Muscle layer of colon (tissue), 2 donors: ENCODE measurements at regions not wholly inside any gene's neighbourhood (a gene's known extent, or its start where the extent isn't known, plus 50 kb on each side); places are given as distances from the start of the nearest gene placed in this dataset.

Source experiments
- H3K27ac ChIP-seq: one replicate; pipeline ENCODE4 v1.7.0; 2013; ENCODE audit warnings: low read depth, mild to moderate bottlenecking, low read length, moderate library complexity
- H3K27me3 ChIP-seq, 2 donors: one replicate each; pipeline ENCODE4 v1.7.0; 2013; ENCODE audit warnings: low read length in 2 of 2, mild to moderate bottlenecking in 2 of 2; ENCODE audit not compliant: insufficient read depth in 2 of 2, control insufficient read depth in 1 of 2
- H3K36me3 ChIP-seq: one replicate; pipeline ENCODE4 v1.7.0; 2013; ENCODE audit warnings: mild to moderate bottlenecking, low read length; ENCODE audit not compliant: insufficient read depth
- H3K4me1 ChIP-seq: one replicate; pipeline ENCODE4 v1.7.0; 2013; ENCODE audit warnings: mild to moderate bottlenecking, low read length; ENCODE audit not compliant: insufficient read depth
- H3K4me3 ChIP-seq, 2 donors: one replicate each; pipeline ENCODE4 v1.7.0; 2013; ENCODE audit warnings: low read length in 2 of 2, low read depth in 1 of 2, mild to moderate bottlenecking in 1 of 2, moderate library complexity in 1 of 2
- H3K9ac ChIP-seq: one replicate; pipeline ENCODE4 v1.7.0; 2013; ENCODE audit warnings: low read length
- H3K9me3 ChIP-seq: one replicate; pipeline ENCODE4 v1.7.0; 2013; ENCODE audit warnings: mild to moderate bottlenecking, low read length
- donor health status: abdominal sarcoma.
- donor health status: Adenocarcinoma of cecum.

DNA sequence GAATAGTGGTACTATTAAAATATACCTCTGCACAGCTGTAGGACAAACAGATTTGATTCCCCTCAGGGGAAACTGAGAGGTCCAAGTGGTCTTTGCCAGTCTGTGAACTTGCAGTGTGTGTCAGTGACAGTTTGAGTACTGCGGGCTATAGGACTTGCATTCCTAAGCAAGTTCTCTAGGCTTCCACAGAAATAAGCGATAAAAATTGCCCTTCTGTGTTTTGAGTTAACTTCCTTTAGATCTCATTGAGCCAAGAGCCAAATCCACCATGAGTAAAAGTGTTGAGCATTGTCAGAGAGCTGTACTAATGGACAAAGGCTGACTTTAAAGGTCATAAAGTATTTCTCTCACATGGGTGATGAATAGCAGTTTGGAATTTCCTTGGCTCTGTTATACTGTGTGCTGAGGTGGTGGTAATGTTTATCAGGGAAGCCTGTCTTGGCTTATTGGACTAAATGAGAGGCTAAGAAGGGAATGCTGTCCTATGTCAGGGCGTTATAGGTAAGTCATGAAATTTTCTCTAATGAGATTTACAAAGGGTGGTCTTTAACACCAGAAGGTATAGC, 122.6 kb upstream of the MAP3K7 start:
- Histone ChIP-seq H3K4me3 (no peak overlapping the region), H3K9me3 (no peaks in the 10 kb centered on the region), H3K27me3 (no peaks in the 10 kb centered on the region), H3K36me3 (no peaks in the 10 kb centered on the region), H3K9ac (no peak overlapping the region), H3K27ac (no peak overlapping the region), H3K4me1 (peaks cover 11% of the 10 kb centered on the region)

- Histone ChIP-seq H3K27ac (no peak overlapping the region), H3K9me3 (no peaks in the 10 kb centered on the region), H3K4me3 (no peak overlapping the region), H3K9ac (no peak overlapping the region), H3K27me3 (no peaks in the 10 kb centered on the region), H3K4me1 (peaks cover 11% of the 10 kb centered on the region), H3K36me3 (no peaks in the 10 kb centered on the region)
These were observed 121.4 kb upstream of the MAP3K7 start for GRCh38 chr6:90708206-90708737.

- H3K4me3 ChIP-seq, result no peak overlapping the region
These were observed 120.4 kb upstream of the MAP3K7 start for GRCh38 chr6:90707246-90707645.

GRCh38 chr6:90703336-90703735, 116.5 kb upstream of the MAP3K7 start:
- no peaks in the 10 kb centered on the region for H3K27me3 ChIP-seq
- no peaks in the 10 kb centered on the region for H3K4me1 ChIP-seq
- no peak overlapping the region for H3K4me3 ChIP-seq
- no peak overlapping the region for H3K9ac ChIP-seq
- no peak overlapping the region for H3K27ac ChIP-seq
- H3K9me3 ChIP-seq, result no peaks in the 10 kb centered on the region
- H3K36me3 ChIP-seq, result no peaks in the 10 kb centered on the region

More at GRCh38 chr6:90707246-90707645, 120.4 kb upstream of the MAP3K7 start:
- peaks cover 11% of the 10 kb centered on the region for H3K4me1 ChIP-seq
- H3K27ac ChIP-seq, result no peak overlapping the region
- no peaks in the 10 kb centered on the region for H3K27me3 ChIP-seq
- no peaks in the 10 kb centered on the region for H3K36me3 ChIP-seq
- no peak overlapping the region for H3K9ac ChIP-seq
- H3K9me3 ChIP-seq, result no peaks in the 10 kb centered on the region

DNA sequence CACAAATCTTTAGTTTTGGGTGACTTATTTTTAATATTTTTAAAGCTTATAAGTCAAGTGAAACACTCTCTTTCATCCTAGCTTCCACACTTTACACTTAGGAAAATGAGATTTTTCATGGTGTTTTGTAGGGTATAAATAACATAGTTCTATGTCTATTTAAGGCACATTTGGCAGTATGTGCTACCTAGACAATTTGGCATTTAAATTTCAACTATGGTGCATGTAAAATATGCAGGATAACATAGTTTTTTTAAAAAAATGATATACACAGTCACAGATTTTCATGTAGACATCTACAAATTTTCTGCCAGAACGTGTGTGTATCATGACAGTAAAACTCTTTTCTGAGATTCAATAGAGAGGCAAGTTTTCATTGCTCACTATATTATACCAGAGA, 115.1 kb upstream of the MAP3K7 start:
- H3K27ac ChIP-seq, result no peak overlapping the region
- H3K4me1 ChIP-seq, result no peaks in the 10 kb centered on the region
- H3K36me3 ChIP-seq, result no peaks in the 10 kb centered on the region
- H3K27me3 ChIP-seq, result no peaks in the 10 kb centered on the region
- no peaks in the 10 kb centered on the region for H3K9me3 ChIP-seq
- no peak overlapping the region for H3K4me3 ChIP-seq
- H3K9ac ChIP-seq, result no peak overlapping the region

GRCh38 chr6:90701146-90701781, 114.4 kb upstream of the MAP3K7 start:
- Histone ChIP-seq H3K27ac (no peak overlapping the region), H3K36me3 (no peaks in the 10 kb centered on the region), H3K4me3 (no peak overlapping the region), H3K9me3 (no peaks in the 10 kb centered on the region), H3K27me3 (no peaks in the 10 kb centered on the region), H3K4me1 (no peaks in the 10 kb centered on the region), H3K9ac (no peak overlapping the region)

- H3K27ac ChIP-seq, result no peak overlapping the region
- H3K36me3 ChIP-seq, result no peaks in the 10 kb centered on the region
- no peak overlapping the region for H3K4me3 ChIP-seq
- H3K4me1 ChIP-seq, result no peaks in the 10 kb centered on the region
- no peak overlapping the region for H3K9ac ChIP-seq
- H3K27me3 ChIP-seq, result no peaks in the 10 kb centered on the region
- no peaks in the 10 kb centered on the region for H3K9me3 ChIP-seq
These were observed 108.4 kb upstream of the MAP3K7 start for GRCh38 chr6:90695316-90695715.

DNA sequence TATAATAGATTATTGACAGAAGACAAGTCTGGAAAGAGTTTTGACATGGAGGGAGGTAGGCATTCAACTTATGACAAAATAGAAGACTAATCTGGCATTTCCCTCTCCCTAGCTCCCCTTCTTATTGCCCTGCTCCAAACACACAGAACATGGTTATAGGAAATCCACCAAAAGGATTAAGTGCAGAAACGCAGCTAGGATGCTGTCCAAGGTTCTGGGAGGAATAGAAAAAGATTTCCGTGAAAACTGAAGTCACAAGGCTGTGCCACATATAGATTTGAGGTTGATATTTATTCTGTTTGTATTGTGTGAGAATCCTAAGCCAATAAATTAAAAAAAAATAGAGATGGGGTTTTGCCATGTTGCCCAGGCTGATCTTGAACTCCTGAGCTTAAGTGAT, 107.9 kb upstream of the MAP3K7 start:
- Histone ChIP-seq H3K4me3 (no peak overlapping the region), H3K27ac (no peak overlapping the region), H3K9ac (no peak overlapping the region), H3K9me3 (no peaks in the 10 kb centered on the region), H3K36me3 (no peaks in the 10 kb centered on the region), H3K27me3 (no peaks in the 10 kb centered on the region), H3K4me1 (no peaks in the 10 kb centered on the region)

GRCh38 chr6:90691823-90692222, 105.0 kb upstream of the MAP3K7 start:
- H3K27ac ChIP-seq, result no peak overlapping the region
- H3K9ac ChIP-seq, result no peak overlapping the region
- no peaks in the 10 kb centered on the region for H3K27me3 ChIP-seq
- no peak overlapping the region for H3K4me3 ChIP-seq
- H3K36me3 ChIP-seq, result no peaks in the 10 kb centered on the region
- no peaks in the 10 kb centered on the region for H3K4me1 ChIP-seq
- H3K9me3 ChIP-seq, result no peaks in the 10 kb centered on the region

- no peaks in the 10 kb centered on the region for H3K27me3 ChIP-seq
- H3K4me3 ChIP-seq, result no peak overlapping the region
- no peaks in the 10 kb centered on the region for H3K9me3 ChIP-seq
- no peak overlapping the region for H3K27ac ChIP-seq
- no peaks in the 10 kb centered on the region for H3K4me1 ChIP-seq
- H3K9ac ChIP-seq, result no peak overlapping the region
- H3K36me3 ChIP-seq, result no peaks in the 10 kb centered on the region
These were observed 102.3 kb upstream of the MAP3K7 start for GRCh38 chr6:90689172-90689571.

- H3K36me3 ChIP-seq, result no peaks in the 10 kb centered on the region
- H3K27me3 ChIP-seq, result no peaks in the 10 kb centered on the region
- H3K4me1 ChIP-seq, result no peaks in the 10 kb centered on the region
- H3K9me3 ChIP-seq, result no peaks in the 10 kb centered on the region
- H3K27ac ChIP-seq, result no peak overlapping the region
- H3K4me3 ChIP-seq, result no peak overlapping the region
- H3K9ac ChIP-seq, result no peak overlapping the region
These were observed 101.0 kb upstream of the MAP3K7 start for GRCh38 chr6:90687775-90688380.

- Histone ChIP-seq H3K9ac (no peak overlapping the region), H3K27ac (no peak overlapping the region), H3K4me1 (no peaks in the 10 kb centered on the region), H3K4me3 (no peak overlapping the region), H3K27me3 (no peaks in the 10 kb centered on the region), H3K36me3 (no peaks in the 10 kb centered on the region), H3K9me3 (no peaks in the 10 kb centered on the region)
These were observed 95.0 kb upstream of the MAP3K7 start for GRCh38 chr6:90681863-90682262.
